Stimulated activated CD8-positive, alpha-beta memory T cell treated with anti-CD3 and anti-CD28 coated beads, Interleukin-15, amount 100 ng/mL, for 4 hours (primary cell): ENCODE measurements at regions not wholly inside any gene's neighbourhood (a gene's known extent, or its start where the extent isn't known, plus 50 kb on each side); places are given as distances from the start of the nearest gene placed in this dataset.
"Not testable (repeated sequence)": the region's sequence is repeated elsewhere in the genome, so short reads cannot be mapped to it uniquely, and the experiment has no call there.

ENCODE experiments used
- DNase-seq, 2 donors: peaks; one replicate each; pipeline ENCODE4 v3.0.0-alpha.2; 2020; ENCODE audit warnings: low read depth in 2 of 2

- no peak for DNase-seq
These were observed 99.2 kb upstream of the ZDHHC17 start for GRCh38 chr12:76664731-76665130.

GRCh38 chr12:76666290-76666835, 97.6 kb upstream of the ZDHHC17 start:
- no peak for DNase-seq

GRCh38 chr12:76669981-76670380, 93.9 kb upstream of the ZDHHC17 start:
- DNase-seq = no peak

GRCh38 chr12:76670776-76671175, 93.1 kb upstream of the ZDHHC17 start:
- no peak for DNase-seq

- DNase-seq = no peak
These were observed 89.1 kb upstream of the ZDHHC17 start for GRCh38 chr12:76674669-76675315.

- not testable (repeated sequence) for DNase-seq
These were observed 87.7 kb upstream of the ZDHHC17 start for GRCh38 chr12:76676261-76676660.

GRCh38 chr12:76678992-76679391, 84.9 kb upstream of the ZDHHC17 start:
- DNase-seq = no peak

GRCh38 chr12:76679778-76680177, 84.1 kb upstream of the ZDHHC17 start:
- DNase-seq = no peak

GRCh38 chr12:76680940-76681339, 83.0 kb upstream of the ZDHHC17 start:
- no peak for DNase-seq

GRCh38 chr12:76685246-76685678, 78.7 kb upstream of the ZDHHC17 start:
- DNase-seq = no peak

GRCh38 chr12:76687981-76688380, 75.9 kb upstream of the ZDHHC17 start:
- DNase-seq = no peak

- DNase-seq = no peak
These were observed 75.3 kb upstream of the ZDHHC17 start for GRCh38 chr12:76688631-76689030.

- DNase-seq = no peak
These were observed 72.8 kb upstream of the ZDHHC17 start for GRCh38 chr12:76690921-76691700.

- DNase-seq = no peak
These were observed 71.1 kb upstream of the ZDHHC17 start for GRCh38 chr12:76692846-76693245.

GRCh38 chr12:76694369-76694768, 69.5 kb upstream of the ZDHHC17 start:
- DNase-seq = no peak

GRCh38 chr12:76696186-76696585, 67.7 kb upstream of the ZDHHC17 start:
- DNase-seq = no peak

- no peak for DNase-seq
These were observed 66.1 kb upstream of the ZDHHC17 start for GRCh38 chr12:76697849-76698248.

- no peak for DNase-seq
These were observed 65.6 kb upstream of the ZDHHC17 start for GRCh38 chr12:76698316-76698715.

GRCh38 chr12:76698966-76699365, 64.9 kb upstream of the ZDHHC17 start:
- no peak for DNase-seq

- DNase-seq = no peak
These were observed 62.2 kb upstream of the ZDHHC17 start for GRCh38 chr12:76701690-76702089.

- DNase-seq = no peak
These were observed 61.0 kb upstream of the ZDHHC17 start for GRCh38 chr12:76702946-76703345.

- no peak for DNase-seq
These were observed 59.2 kb upstream of the ZDHHC17 start for GRCh38 chr12:76704693-76705092.

GRCh38 chr12:76706101-76706500, 57.8 kb upstream of the ZDHHC17 start:
- no peak for DNase-seq
